HCT116 (cell line): ENCODE measurements at regions not wholly inside any gene's neighbourhood (a gene's known extent, or its start where the extent isn't known, plus 50 kb on each side); places are given as distances from the start of the nearest gene placed in this dataset.

ENCODE experiments used
- ATAC-seq: fragments of 200-7000 bp; cut with Tn5 transposase; 2 replicates; pipeline ENCODE4 v1.9.1; 2020; ENCODE audit warnings: mild to moderate bottlenecking, moderate library complexity
- BruUV-seq: library from RNA; stranded (reverse); fragments of 400-500 nt; replicated peaks from 2 replicates; lab custom pipeline; 2021; lab: Mats Ljungman, UMichigan
- CTCF ChIA-PET: fragments of 300-600 bp; sonication (Branson Sonifier 250); formaldehyde crosslinking; loops from one replicate; lab custom pipeline; 2021; ENCODE audit warnings: antibody characterized with exemption; lab: Charles Lee
- POLR2A ChIA-PET: fragments of 300-600, 350-600 bp; sonication (Branson Sonifier 250); formaldehyde crosslinking; loops from one replicate; lab custom pipeline; 2021; ENCODE audit warnings: antibody characterized with exemption; lab: Charles Lee
- RAD21 ChIA-PET, 2 experiments: fragments of 300-600 bp; sonication (Branson Sonifier 250); formaldehyde crosslinking; loops; one replicate each; lab custom pipeline; 2023; ENCODE audit warnings: low total read pairs in 2 of 2; ENCODE audit not compliant: uncharacterized antibody in 2 of 2, unreplicated experiment in 2 of 2, low non-redundant PET in 1 of 2; lab: Charles Lee
- DNase-seq: peaks from one replicate; pipeline ENCODE4 v3.0.0-alpha.2; 2010; ENCODE audit warnings: low read depth, low spot score
- H2AFZ ChIP-seq: fragments of 200-600 bp; shearing (Covaris generic), sonication (generic); 2 replicates; pipeline ENCODE4 v1.6.1; 2017; ENCODE audit warnings: low read depth, mixed run types, mixed read lengths, antibody characterized with exemption, low read length; ENCODE audit not compliant: poor library complexity, severe bottlenecking
- H3K27ac ChIP-seq: 2 replicates; pipeline ENCODE4 v1.5.1; 2012; ENCODE audit warnings: low read depth, low read length
- H3K27me3 ChIP-seq: fragments of 200-600 bp; sonication (generic); 2 replicates; pipeline ENCODE4 v1.6.1; 2016; ENCODE audit warnings: mixed run types, low read length, mixed read lengths; ENCODE audit not compliant: insufficient read depth
- H3K36me3 ChIP-seq, 2 experiments: fragments of 200-500 bp in 1 of 2; fragments of 200-600 bp in 1 of 2; sonication (Bioruptor generic) in 1 of 2; sonication (generic) in 1 of 2; 2 replicates each; pipeline versions ENCODE4 v1.5.1 to v1.6.1; 2014 to 2016; ENCODE audit warnings: low read length in 2 of 2, inconsistent platforms in 1 of 2, mixed read lengths in 1 of 2, mixed run types in 1 of 2; ENCODE audit not compliant: insufficient read depth in 2 of 2, control insufficient read depth in 1 of 2
- H3K4me1 ChIP-seq, 2 experiments: fragments of 200-600 bp in 1 of 2; sonication (generic) in 1 of 2; 2 replicates each; pipeline versions ENCODE4 v1.5.1 to v1.6.1; 2012 to 2017; ENCODE audit warnings: low read length in 2 of 2, inconsistent platforms in 1 of 2, mild to moderate bottlenecking in 1 of 2, mixed read lengths in 1 of 2, mixed run types in 1 of 2, moderate library complexity in 1 of 2; ENCODE audit not compliant: insufficient read depth in 2 of 2, control insufficient read depth in 1 of 2
- H3K4me2 ChIP-seq: fragments of 200-600 bp; sonication (generic); 2 replicates; pipeline ENCODE4 v1.6.1; 2017; ENCODE audit warnings: mixed run types, low read length, mixed read lengths
- H3K4me3 ChIP-seq, 2 experiments: fragments of 200-600 bp in 1 of 2; sonication (generic) in 1 of 2; replicated peaks in 1 of 2; 2 replicates each; pipeline ENCODE4 v1.5.1; 2011 to 2016; ENCODE audit warnings: low read length in 2 of 2, control low read depth in 1 of 2, low read depth in 1 of 2, mild to moderate bottlenecking in 1 of 2, mixed read lengths in 1 of 2, mixed run types in 1 of 2
- H3K79me2 ChIP-seq: fragments of 200-600 bp; sonication (generic); 2 replicates; pipeline ENCODE4 v1.6.1; 2017; ENCODE audit warnings: mild to moderate bottlenecking, mixed run types, low read length, moderate library complexity, mixed read lengths; ENCODE audit not compliant: insufficient read depth
- H3K9ac ChIP-seq: fragments of 200-600 bp; sonication (generic); 2 replicates; pipeline ENCODE4 v1.6.1; 2016; ENCODE audit warnings: low read length, mixed read lengths
- H3K9me2 ChIP-seq: fragments of 200-600 bp; sonication (generic), shearing (Covaris generic); 2 replicates; pipeline ENCODE4 v1.6.1; 2017; ENCODE audit warnings: mixed run types, mild to moderate bottlenecking, moderate library complexity; ENCODE audit not compliant: insufficient read depth
- H3K9me3 ChIP-seq, 2 experiments: fragments of 200-500 bp in 1 of 2; fragments of 200-600 bp in 1 of 2; sonication (Bioruptor generic) in 1 of 2; sonication (generic) in 1 of 2; 2 replicates each; pipeline ENCODE4 v1.6.1; 2014 to 2017; ENCODE audit warnings: low read length in 2 of 2, mixed read lengths in 2 of 2, inconsistent platforms in 1 of 2, low read depth in 1 of 2, mild to moderate bottlenecking in 1 of 2, mixed run types in 1 of 2, moderate library complexity in 1 of 2; ENCODE audit not compliant: control insufficient read depth in 1 of 2, insufficient read depth in 1 of 2
- H4K20me1 ChIP-seq: fragments of 200-600 bp; sonication (generic), shearing (Covaris generic); 2 replicates; pipeline ENCODE4 v1.6.1; 2017; ENCODE audit warnings: mixed run types, mild to moderate bottlenecking, moderate library complexity; ENCODE audit not compliant: insufficient read depth
- EZH2 ChIP-seq: fragments of 200-600 bp; sonication (generic); IDR thresholded peaks from 2 replicates; pipeline ENCODE4 v1.6.1; 2017; ENCODE audit warnings: antibody characterized with exemption, mixed run types
- RAD21 ChIP-seq: IDR thresholded peaks from 2 replicates; pipeline ENCODE4 v1.6.1; 2012; ENCODE audit warnings: low read depth, mild to moderate bottlenecking
- SP1 ChIP-seq: IDR thresholded peaks from 2 replicates; pipeline ENCODE4 v1.6.1; 2012; ENCODE audit warnings: low read depth
- SRF ChIP-seq: IDR thresholded peaks from 2 replicates; pipeline ENCODE4 v1.6.1; 2012; ENCODE audit warnings: low read depth
- YY1 ChIP-seq: IDR thresholded peaks from 2 replicates; pipeline ENCODE4 v1.6.1; 2011; ENCODE audit warnings: low read length, low read depth, moderate library complexity, mild to moderate bottlenecking; ENCODE audit not compliant: insufficient replicate concordance; ENCODE audit errors: extremely low read depth
- ZBTB33 ChIP-seq: IDR thresholded peaks from 2 replicates; pipeline ENCODE4 v1.6.1; 2011; ENCODE audit warnings: mild to moderate bottlenecking, low read length, moderate library complexity; ENCODE audit not compliant: insufficient replicate concordance; ENCODE audit errors: extremely low read depth
- ZNF274 ChIP-seq: fragments of 200-500 bp; sonication (Bioruptor generic); IDR thresholded peaks from 2 replicates; pipeline ENCODE4 v1.6.1; 2014; ENCODE audit warnings: mild to moderate bottlenecking, low read depth, low read length, inconsistent platforms
- intact Hi-C: fragments of 100-400 bp; cut with micrococcal nuclease; formaldehyde crosslinking; loops from 2 replicates; pipeline ENCODE4 v1.10.0; 2022

- TF ChIP-seq RAD21 = no peak
- TF ChIP-seq EZH2 = no peak
These were observed 67.8 kb upstream of the RPRM start (continued) for GRCh38 chr2:153546358-153546757.

GRCh38 chr2:153548536-153548935 is 70.0 kb upstream of the RPRM start:
- H3K9ac ChIP-seq = no peak overlapping the region
- H3K36me3 ChIP-seq = no peaks in the 10 kb centered on the region
- H2AFZ ChIP-seq = no peak overlapping the region
- intact Hi-C loops = no loop called here
- H3K9me2 ChIP-seq = no peaks in the 10 kb centered on the region
- H3K79me2 ChIP-seq = no peaks in the 10 kb centered on the region
- no peaks in the 10 kb centered on the region for H3K9me3 ChIP-seq
- no peak for ATAC-seq
- no peak overlapping the region for H3K4me3 ChIP-seq
- no TSS peak for BruUV-seq
- no peaks in the 10 kb centered on the region for H4K20me1 ChIP-seq
- CTCF ChIA-PET = no interaction called here
- POLR2A ChIA-PET = no interaction called here
- no peak for DNase-seq
- RAD21 ChIA-PET = no interaction called here
- no peak overlapping the region for H3K4me2 ChIP-seq
- TF ChIP-seq ZNF274 = no peak
- TF ChIP-seq ZBTB33 = no peak
- no peak for TF ChIP-seq YY1
- TF ChIP-seq SP1 = no peak
- TF ChIP-seq RAD21 = no peak
- no peak for TF ChIP-seq SRF
- no peak overlapping the region for H3K27ac ChIP-seq
- H3K4me1 ChIP-seq = no peaks in the 10 kb centered on the region
- H3K27me3 ChIP-seq = no peaks in the 10 kb centered on the region
